ENCODE measurements at regions not wholly inside any gene's neighbourhood (a gene's known extent, or its start where the extent isn't known, plus 50 kb on each side); places are given as distances from the start of the nearest gene placed in this dataset.

DNA sequence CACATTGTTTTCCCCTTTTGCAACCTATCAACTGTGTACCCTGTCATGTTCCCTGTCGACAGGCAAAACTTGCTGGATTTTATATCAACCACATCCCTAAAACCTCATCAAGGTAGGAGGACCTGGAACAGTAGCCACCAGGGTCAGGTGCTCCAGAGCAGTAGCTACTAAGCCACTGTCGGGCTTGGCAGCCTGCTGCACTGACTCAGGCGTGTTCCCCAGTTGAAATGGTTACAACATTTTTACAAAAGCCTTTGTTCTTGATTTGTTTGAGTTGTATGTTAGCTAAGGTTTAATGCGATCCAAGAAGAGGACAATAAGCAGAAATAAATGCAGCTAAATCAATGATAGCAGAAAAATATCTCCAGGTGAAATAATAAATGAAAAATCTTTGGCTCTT is 407.4 kb upstream of the TLE4 start:
- Histone ChIP-seq H3K4me1 (ENCODE audit: low read depth) (no peaks in the 10 kb centered on the region), H3K27me3 (no peaks in the 10 kb centered on the region), H3K9me3 (ENCODE audit: low read depth) (no peaks in the 10 kb centered on the region), H3K27ac (no peak overlapping the region), H3K4me3 (no peak overlapping the region), H3K36me3 (no peaks in the 10 kb centered on the region)
- TF ChIP-seq, protein P1, sequence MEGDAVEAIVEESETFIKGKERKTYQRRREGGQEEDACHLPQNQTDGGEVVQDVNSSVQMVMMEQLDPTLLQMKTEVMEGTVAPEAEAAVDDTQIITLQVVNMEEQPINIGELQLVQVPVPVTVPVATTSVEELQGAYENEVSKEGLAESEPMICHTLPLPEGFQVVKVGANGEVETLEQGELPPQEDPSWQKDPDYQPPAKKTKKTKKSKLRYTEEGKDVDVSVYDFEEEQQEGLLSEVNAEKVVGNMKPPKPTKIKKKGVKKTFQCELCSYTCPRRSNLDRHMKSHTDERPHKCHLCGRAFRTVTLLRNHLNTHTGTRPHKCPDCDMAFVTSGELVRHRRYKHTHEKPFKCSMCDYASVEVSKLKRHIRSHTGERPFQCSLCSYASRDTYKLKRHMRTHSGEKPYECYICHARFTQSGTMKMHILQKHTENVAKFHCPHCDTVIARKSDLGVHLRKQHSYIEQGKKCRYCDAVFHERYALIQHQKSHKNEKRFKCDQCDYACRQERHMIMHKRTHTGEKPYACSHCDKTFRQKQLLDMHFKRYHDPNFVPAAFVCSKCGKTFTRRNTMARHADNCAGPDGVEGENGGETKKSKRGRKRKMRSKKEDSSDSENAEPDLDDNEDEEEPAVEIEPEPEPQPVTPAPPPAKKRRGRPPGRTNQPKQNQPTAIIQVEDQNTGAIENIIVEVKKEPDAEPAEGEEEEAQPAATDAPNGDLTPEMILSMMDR (IDR thresholded peaks at IDR 0.05; ENCODE audit: low read depth, low read length) = no peak
- peak in 1 of 2 donors; percentile 25 for DNase-seq (ENCODE audit: low read depth in 1 of 2, low spot score in 1 of 2)

DNA sequence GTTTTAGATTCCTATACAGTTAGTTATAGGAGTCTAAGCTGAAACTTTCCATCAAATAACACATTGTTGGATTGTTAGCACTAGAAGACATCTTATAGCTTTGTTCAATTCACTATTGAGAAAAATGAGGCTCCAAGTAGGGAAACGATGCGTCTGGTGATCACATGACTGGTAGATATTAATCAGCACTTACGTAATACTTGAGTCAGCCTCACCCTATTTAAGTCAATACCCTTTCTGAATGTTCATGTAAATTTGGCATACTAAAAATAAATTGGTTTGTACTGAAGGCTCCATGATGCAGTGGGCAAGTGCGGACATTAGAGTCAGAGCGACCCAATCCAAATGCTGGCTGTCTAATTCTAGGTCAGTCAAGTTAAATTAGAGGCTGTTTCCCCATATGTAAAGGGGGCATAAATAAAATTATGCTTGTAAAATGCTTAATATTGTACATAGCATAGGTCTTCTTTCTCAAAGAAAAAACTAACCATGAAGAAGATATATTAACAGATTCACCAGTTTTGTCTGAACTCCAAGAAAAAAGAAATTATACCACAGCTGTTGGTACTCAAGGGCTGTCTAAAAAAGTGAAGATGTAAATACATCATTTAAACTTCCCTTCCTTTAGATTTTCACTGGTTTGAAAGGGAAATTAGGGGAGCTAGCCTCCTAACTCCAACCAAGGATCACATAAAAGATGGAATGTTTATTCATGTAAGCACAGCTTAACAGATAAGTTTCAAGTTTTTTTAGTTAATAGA is 406.6 kb upstream of the TLE4 start:
- Histone ChIP-seq H3K4me3 (no peak overlapping the region), H3K27ac (no peak overlapping the region), H3K4me1 (ENCODE audit: low read depth) (no peaks in the 10 kb centered on the region), H3K27me3 (no peaks in the 10 kb centered on the region), H3K9me3 (ENCODE audit: low read depth) (no peaks in the 10 kb centered on the region), H3K36me3 (no peaks in the 10 kb centered on the region)
- TF ChIP-seq, protein P1 (IDR thresholded peaks at IDR 0.05; ENCODE audit: low read depth, low read length) = no peak
- DNase-seq (ENCODE audit: low read depth in 1 of 2, low spot score in 1 of 2) = peak in 1 of 2 donors; percentile 47

DNA sequence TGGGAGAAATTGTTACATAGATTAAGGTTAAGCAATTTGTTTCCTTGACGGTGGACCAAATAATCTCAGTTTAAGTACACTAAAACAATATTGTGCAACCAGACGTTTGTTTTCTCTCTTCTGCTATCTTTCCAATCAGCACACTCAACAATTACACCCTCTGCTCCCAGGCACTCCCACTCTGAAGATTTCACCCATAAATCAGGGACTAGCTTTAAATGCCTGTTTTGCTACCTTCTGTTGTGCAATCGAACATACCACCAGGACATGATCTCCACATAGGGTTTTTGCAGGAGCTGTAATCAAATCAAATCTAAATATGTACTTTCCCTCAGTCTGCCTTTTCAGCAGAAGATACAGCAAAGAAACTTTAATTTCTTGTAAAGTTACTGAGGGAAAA is 405.8 kb upstream of the TLE4 start:
- H3K4me1 ChIP-seq (ENCODE audit: low read depth) = no peaks in the 10 kb centered on the region
- no peaks in the 10 kb centered on the region for H3K9me3 ChIP-seq (ENCODE audit: low read depth)
- H3K27ac ChIP-seq = no peak overlapping the region
- TF ChIP-seq, protein P1 (IDR thresholded peaks at IDR 0.05; ENCODE audit: low read depth, low read length) = no peak
- no peak overlapping the region for H3K4me3 ChIP-seq
- peak in 1 of 2 donors; percentile 78 for DNase-seq (ENCODE audit: low read depth in 1 of 2, low spot score in 1 of 2)
- no peaks in the 10 kb centered on the region for H3K27me3 ChIP-seq
- no peaks in the 10 kb centered on the region for H3K36me3 ChIP-seq

DNA sequence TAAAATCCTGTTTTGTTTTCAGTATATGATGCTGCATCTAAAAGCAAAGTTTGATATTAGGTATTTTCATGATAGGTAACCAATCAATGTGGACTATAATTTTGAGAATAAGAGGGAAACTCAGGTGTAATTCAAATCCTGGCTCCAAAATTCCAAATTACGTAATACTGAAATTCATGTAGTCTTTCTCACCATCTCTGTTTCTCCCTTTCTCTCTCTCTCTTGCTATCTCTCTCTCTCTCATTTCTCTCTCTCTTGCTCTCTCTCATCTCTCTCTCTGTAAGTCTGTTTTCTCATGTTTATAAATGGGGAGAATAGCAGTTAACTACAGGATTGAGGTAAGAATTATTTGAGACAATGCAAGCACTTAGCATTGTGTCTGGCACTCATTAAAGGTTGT is 401.1 kb upstream of the TLE4 start:
- H3K4me3 ChIP-seq = no peak overlapping the region
- TF ChIP-seq, protein P1 (IDR thresholded peaks at IDR 0.05; ENCODE audit: low read depth, low read length) = no peak

DNA sequence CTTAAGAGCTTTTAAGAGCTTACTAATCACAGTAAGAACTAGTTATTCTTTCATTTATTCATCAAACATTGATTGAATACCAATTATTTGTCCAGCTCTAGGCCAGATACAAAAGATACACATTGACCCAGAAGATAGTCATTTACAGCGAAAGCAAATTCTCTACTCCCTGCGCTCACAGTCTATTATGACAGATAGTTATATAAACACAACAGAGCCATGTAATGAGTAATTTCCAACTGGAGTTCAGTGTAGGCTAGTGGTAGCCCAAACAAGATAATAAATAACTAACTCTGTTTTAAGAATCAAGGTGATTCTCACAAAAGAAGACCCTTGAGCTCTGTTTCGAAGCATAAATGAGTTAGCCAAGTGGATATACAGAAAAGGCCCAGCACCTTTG is 397.8 kb upstream of the TLE4 start:
- no peaks in the 10 kb centered on the region for H3K36me3 ChIP-seq
- H3K27ac ChIP-seq = no peak overlapping the region
- no peaks in the 10 kb centered on the region for H3K4me1 ChIP-seq (ENCODE audit: low read depth)
- no peaks in the 10 kb centered on the region for H3K9me3 ChIP-seq (ENCODE audit: low read depth)
- H3K4me3 ChIP-seq = no peak overlapping the region
- H3K27me3 ChIP-seq = no peaks in the 10 kb centered on the region
- TF ChIP-seq, protein P1 (IDR thresholded peaks at IDR 0.05; ENCODE audit: low read depth, low read length) = no peak
- no peak for DNase-seq (ENCODE audit: low read depth in 1 of 2, low spot score in 1 of 2)

More for the DNA sequence above, 401.1 kb upstream of the TLE4 start:
- H3K27ac ChIP-seq = no peak overlapping the region
- no peaks in the 10 kb centered on the region for H3K4me1 ChIP-seq (ENCODE audit: low read depth)
- no peaks in the 10 kb centered on the region for H3K9me3 ChIP-seq (ENCODE audit: low read depth)
- no peak for DNase-seq (ENCODE audit: low read depth in 1 of 2, low spot score in 1 of 2)
- H3K27me3 ChIP-seq = no peaks in the 10 kb centered on the region
- H3K36me3 ChIP-seq = no peaks in the 10 kb centered on the region
